GM12872 (cell line): ENCODE measurements at regions not wholly inside any gene's neighbourhood (a gene's known extent, or its start where the extent isn't known, plus 50 kb on each side); places are given as distances from the start of the nearest gene placed in this dataset.

ENCODE experiments used
- CTCF ChIP-seq: IDR thresholded peaks from 3 replicates; pipeline ENCODE4 v1.5.1; 2011; ENCODE audit warnings: low read depth, mild to moderate bottlenecking, low read length, moderate library complexity; ENCODE audit not compliant: insufficient read depth

GRCh38 chr12:111174251-111174960 lies 194.5 kb downstream of the PHETA1 start:
- TF ChIP-seq CTCF: peak; percentile 30; the same call in 1 of the 3 replicates

DNA sequence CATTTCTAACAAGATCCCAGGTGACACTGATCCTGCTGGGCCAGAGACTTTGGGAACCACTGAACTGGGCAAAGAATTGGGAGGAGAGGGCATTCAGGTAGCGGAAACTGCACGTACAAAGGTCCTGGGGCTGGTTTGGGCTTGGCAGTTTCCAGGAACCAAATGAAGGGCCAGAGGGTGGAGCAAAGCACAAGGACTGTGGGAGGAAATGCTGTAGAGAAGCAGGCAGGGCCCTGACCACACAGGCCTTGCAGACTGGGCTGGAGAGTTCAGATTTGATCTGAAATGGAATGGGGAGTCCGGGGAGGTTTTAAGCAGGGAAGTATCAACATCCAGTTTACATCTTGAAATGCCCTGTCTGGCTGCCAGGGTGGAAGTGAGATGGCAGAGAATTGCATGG lies 195.1 kb downstream of the PHETA1 start:
- TF ChIP-seq CTCF: no peak

DNA sequence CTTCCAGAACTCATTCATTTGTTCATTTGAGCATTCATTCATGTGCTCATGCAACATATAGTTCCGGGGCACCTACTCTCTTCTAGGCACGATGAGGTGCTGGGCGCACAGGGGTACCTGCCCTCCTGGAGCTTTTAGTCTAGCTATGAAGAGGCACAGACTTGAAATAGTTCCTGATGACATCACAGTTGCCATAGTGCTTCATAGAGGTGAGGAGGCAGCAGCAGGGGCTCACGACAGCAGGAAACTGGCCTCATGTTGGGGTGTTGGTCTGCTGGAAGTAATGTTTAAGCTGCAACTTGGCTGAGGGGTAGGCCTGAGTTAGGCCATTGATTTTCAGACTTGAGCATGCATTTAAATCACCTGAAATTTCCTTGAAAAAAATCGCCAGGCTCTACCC lies 195.5 kb downstream of the PHETA1 start:
- no peak for TF ChIP-seq CTCF

GRCh38 chr12:111172786-111173185 lies 196.1 kb downstream of the PHETA1 start:
- TF ChIP-seq CTCF: no peak

DNA sequence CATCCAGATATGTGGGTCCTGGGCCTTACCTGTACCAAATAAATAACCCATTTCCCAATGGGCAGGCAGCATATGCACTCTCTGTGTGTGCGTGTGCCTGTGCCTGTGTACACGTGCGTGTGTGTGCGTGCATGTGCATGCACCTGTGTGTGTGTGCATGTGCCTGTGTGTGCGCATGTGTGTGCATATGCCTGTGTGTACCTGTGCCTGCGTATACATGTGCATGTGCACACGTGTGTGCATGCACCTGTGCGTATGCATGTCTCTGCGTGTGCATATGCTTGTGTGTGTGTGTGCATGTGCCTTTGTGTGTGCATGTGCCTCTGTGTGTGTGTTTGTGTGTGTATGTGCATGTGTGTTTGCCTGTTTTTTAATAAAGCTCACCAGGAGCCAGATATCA lies 197.1 kb downstream of the PHETA1 start:
- no peak for TF ChIP-seq CTCF

- TF ChIP-seq CTCF: no peak
These were observed 197.6 kb downstream of the PHETA1 start for GRCh38 chr12:111171345-111171744.

DNA sequence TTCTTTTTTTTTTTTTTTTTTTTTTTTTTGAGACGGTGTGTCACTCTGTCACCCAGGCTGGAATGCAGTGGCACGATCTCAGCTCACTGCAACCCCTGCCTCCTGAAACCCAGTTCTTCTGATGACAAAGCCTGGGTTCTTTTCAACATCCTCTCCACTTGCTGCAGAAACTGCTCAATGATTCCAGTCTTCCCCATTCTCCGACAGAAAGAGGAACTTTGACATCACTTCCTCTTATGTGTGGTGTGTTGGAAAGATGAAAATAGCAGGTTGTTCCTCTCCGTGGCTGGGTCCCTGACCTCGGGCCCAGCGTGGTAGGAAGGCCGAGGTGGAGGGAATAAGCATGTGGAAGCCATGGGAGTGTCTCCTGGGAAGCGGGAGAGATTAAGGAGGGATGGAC lies 198.4 kb downstream of the PHETA1 start:
- no peak for TF ChIP-seq CTCF
